ENCODE measurements at regions not wholly inside any gene's neighbourhood (a gene's known extent, or its start where the extent isn't known, plus 50 kb on each side); places are given as distances from the start of the nearest gene placed in this dataset.

DNA sequence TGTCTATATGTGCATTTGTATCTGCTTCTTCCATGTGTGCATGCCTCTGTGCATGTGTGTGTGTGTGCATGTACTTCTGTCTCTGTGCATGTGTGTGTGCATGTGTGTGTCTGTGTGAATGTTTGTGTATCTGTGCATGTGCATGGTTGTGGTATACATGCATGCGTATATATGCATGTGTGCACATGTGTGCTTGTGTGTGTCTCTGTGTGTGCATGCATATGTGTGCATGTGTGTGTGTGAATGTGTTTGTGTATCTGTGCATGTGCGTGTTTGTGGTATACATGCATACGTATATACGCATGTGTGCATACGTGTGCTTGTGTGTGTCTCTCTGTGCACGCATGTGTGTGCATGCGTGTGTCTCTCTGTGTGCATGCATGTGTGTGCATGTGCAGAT lies 363.2 kb upstream of the SFSWAP start (continued):
- TF ChIP-seq, protein P1, sequence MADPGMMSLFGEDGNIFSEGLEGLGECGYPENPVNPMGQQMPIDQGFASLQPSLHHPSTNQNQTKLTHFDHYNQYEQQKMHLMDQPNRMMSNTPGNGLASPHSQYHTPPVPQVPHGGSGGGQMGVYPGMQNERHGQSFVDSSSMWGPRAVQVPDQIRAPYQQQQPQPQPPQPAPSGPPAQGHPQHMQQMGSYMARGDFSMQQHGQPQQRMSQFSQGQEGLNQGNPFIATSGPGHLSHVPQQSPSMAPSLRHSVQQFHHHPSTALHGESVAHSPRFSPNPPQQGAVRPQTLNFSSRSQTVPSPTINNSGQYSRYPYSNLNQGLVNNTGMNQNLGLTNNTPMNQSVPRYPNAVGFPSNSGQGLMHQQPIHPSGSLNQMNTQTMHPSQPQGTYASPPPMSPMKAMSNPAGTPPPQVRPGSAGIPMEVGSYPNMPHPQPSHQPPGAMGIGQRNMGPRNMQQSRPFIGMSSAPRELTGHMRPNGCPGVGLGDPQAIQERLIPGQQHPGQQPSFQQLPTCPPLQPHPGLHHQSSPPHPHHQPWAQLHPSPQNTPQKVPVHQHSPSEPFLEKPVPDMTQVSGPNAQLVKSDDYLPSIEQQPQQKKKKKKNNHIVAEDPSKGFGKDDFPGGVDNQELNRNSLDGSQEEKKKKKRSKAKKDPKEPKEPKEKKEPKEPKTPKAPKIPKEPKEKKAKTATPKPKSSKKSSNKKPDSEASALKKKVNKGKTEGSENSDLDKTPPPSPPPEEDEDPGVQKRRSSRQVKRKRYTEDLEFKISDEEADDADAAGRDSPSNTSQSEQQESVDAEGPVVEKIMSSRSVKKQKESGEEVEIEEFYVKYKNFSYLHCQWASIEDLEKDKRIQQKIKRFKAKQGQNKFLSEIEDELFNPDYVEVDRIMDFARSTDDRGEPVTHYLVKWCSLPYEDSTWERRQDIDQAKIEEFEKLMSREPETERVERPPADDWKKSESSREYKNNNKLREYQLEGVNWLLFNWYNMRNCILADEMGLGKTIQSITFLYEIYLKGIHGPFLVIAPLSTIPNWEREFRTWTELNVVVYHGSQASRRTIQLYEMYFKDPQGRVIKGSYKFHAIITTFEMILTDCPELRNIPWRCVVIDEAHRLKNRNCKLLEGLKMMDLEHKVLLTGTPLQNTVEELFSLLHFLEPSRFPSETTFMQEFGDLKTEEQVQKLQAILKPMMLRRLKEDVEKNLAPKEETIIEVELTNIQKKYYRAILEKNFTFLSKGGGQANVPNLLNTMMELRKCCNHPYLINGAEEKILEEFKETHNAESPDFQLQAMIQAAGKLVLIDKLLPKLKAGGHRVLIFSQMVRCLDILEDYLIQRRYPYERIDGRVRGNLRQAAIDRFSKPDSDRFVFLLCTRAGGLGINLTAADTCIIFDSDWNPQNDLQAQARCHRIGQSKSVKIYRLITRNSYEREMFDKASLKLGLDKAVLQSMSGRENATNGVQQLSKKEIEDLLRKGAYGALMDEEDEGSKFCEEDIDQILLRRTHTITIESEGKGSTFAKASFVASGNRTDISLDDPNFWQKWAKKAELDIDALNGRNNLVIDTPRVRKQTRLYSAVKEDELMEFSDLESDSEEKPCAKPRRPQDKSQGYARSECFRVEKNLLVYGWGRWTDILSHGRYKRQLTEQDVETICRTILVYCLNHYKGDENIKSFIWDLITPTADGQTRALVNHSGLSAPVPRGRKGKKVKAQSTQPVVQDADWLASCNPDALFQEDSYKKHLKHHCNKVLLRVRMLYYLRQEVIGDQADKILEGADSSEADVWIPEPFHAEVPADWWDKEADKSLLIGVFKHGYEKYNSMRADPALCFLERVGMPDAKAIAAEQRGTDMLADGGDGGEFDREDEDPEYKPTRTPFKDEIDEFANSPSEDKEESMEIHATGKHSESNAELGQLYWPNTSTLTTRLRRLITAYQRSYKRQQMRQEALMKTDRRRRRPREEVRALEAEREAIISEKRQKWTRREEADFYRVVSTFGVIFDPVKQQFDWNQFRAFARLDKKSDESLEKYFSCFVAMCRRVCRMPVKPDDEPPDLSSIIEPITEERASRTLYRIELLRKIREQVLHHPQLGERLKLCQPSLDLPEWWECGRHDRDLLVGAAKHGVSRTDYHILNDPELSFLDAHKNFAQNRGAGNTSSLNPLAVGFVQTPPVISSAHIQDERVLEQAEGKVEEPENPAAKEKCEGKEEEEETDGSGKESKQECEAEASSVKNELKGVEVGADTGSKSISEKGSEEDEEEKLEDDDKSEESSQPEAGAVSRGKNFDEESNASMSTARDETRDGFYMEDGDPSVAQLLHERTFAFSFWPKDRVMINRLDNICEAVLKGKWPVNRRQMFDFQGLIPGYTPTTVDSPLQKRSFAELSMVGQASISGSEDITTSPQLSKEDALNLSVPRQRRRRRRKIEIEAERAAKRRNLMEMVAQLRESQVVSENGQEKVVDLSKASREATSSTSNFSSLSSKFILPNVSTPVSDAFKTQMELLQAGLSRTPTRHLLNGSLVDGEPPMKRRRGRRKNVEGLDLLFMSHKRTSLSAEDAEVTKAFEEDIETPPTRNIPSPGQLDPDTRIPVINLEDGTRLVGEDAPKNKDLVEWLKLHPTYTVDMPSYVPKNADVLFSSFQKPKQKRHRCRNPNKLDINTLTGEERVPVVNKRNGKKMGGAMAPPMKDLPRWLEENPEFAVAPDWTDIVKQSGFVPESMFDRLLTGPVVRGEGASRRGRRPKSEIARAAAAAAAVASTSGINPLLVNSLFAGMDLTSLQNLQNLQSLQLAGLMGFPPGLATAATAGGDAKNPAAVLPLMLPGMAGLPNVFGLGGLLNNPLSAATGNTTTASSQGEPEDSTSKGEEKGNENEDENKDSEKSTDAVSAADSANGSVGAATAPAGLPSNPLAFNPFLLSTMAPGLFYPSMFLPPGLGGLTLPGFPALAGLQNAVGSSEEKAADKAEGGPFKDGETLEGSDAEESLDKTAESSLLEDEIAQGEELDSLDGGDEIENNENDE (IDR thresholded peaks at IDR 0.05; ENCODE audit: insufficient replicate concordance, low read length) = no peak
- TF ChIP-seq SIRT6 (IDR thresholded peaks at IDR 0.05; ENCODE audit: low read length) (no peak), HDAC2 (IDR thresholded peaks at IDR 0.05; ENCODE audit: borderline replicate concordance in 1 of 2, low read depth in 2 of 2, low read length in 2 of 2) (no peak), SP4 (IDR thresholded peaks at IDR 0.05; ENCODE audit: low read length) (no peak), NANOG (IDR thresholded peaks at IDR 0.05; ENCODE audit: insufficient read depth, low read depth, low read length, poor library complexity, severe bottlenecking) (no peak)

Measured in H1 (cell line).